ENCODE measurements at regions not wholly inside any gene's neighbourhood (a gene's known extent, or its start where the extent isn't known, plus 50 kb on each side); places are given as distances from the start of the nearest gene placed in this dataset.

GRCh38 chr18:60555625-60556024, 183.1 kb upstream of the MC4R start:
- DNase-seq, result no peak

GRCh38 chr18:60556326-60556725, 183.8 kb upstream of the MC4R start:
- DNase-seq, result no peak

- no peak for DNase-seq
These were observed 187.5 kb upstream of the MC4R start for GRCh38 chr18:60560071-60560470.

- DNase-seq, result no peak
These were observed 190.5 kb upstream of the MC4R start for GRCh38 chr18:60563082-60563481.

- DNase-seq, result no peak
These were observed 195.6 kb upstream of the MC4R start for GRCh38 chr18:60568220-60568619.

GRCh38 chr18:60570172-60570571, 197.6 kb upstream of the MC4R start:
- DNase-seq, result no peak

GRCh38 chr18:60577457-60577856, 204.9 kb upstream of the MC4R start:
- DNase-seq, result no peak

GRCh38 chr18:60585670-60586069, 213.1 kb upstream of the MC4R start:
- DNase-seq, result no peak

GRCh38 chr18:60593249-60593648, 220.7 kb upstream of the MC4R start:
- DNase-seq, result no peak

- no peak for DNase-seq
These were observed 224.4 kb upstream of the MC4R start for GRCh38 chr18:60596928-60597327.

GRCh38 chr18:60599267-60599666, 226.7 kb upstream of the MC4R start:
- DNase-seq, result no peak

GRCh38 chr18:60599995-60600394, 227.4 kb upstream of the MC4R start:
- DNase-seq, result no peak

GRCh38 chr18:60601249-60601648, 228.7 kb upstream of the MC4R start:
- peak; percentile 4 for DNase-seq

GRCh38 chr18:60623331-60623730, 250.8 kb upstream of the MC4R start:
- DNase-seq, result no peak

GRCh38 chr18:60624207-60624606, 251.6 kb upstream of the MC4R start:
- no peak for DNase-seq

GRCh38 chr18:60639836-60640235, 267.3 kb upstream of the MC4R start:
- no peak for DNase-seq

GRCh38 chr18:60643009-60643408, 270.4 kb upstream of the MC4R start:
- no peak for DNase-seq

GRCh38 chr18:60646725-60647124, 274.1 kb upstream of the MC4R start:
- DNase-seq, result no peak

GRCh38 chr18:60649107-60649506, 276.5 kb upstream of the MC4R start:
- no peak for DNase-seq

- DNase-seq, result no peak
These were observed 277.4 kb upstream of the MC4R start for GRCh38 chr18:60649842-60650536.

GRCh38 chr18:60654298-60654697, 281.7 kb upstream of the MC4R start:
- DNase-seq, result no peak

- DNase-seq, result no peak
These were observed 284.0 kb upstream of the MC4R start for GRCh38 chr18:60656553-60656952.

- no peak for DNase-seq
These were observed 289.9 kb upstream of the MC4R start for GRCh38 chr18:60662491-60662890.

- no peak for DNase-seq
These were observed 290.8 kb upstream of the MC4R start for GRCh38 chr18:60663060-60663989.
